ENCODE measurements at regions not wholly inside any gene's neighbourhood (a gene's known extent, or its start where the extent isn't known, plus 50 kb on each side); places are given as distances from the start of the nearest gene placed in this dataset.

DNA sequence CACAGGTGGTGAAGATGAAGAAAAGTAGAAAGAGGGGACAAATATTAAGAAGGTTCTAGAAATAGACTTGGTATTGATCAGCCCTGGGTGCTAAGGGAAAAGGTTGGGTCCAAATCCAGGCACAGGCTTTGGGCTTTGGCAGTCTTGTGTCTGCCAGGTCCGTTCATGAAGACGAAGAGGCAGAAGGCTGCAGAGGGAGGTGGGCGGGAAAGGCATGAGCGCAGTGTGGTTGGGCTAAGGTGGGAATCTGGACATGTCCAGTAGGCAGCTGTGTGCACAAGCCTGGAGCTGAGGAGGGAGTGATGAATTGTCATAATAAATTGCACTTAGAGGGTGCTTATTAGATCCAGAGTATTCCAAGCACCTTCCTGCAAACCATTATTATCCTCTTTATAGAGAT lies 105.7 kb upstream of the TEX51 start:
- DNase-seq (ENCODE audit: low spot score, unreplicated experiment), result no peak
- H3K4me3 Mint-ChIP-seq (ENCODE audit: low read depth), result no peak overlapping the region

DNA sequence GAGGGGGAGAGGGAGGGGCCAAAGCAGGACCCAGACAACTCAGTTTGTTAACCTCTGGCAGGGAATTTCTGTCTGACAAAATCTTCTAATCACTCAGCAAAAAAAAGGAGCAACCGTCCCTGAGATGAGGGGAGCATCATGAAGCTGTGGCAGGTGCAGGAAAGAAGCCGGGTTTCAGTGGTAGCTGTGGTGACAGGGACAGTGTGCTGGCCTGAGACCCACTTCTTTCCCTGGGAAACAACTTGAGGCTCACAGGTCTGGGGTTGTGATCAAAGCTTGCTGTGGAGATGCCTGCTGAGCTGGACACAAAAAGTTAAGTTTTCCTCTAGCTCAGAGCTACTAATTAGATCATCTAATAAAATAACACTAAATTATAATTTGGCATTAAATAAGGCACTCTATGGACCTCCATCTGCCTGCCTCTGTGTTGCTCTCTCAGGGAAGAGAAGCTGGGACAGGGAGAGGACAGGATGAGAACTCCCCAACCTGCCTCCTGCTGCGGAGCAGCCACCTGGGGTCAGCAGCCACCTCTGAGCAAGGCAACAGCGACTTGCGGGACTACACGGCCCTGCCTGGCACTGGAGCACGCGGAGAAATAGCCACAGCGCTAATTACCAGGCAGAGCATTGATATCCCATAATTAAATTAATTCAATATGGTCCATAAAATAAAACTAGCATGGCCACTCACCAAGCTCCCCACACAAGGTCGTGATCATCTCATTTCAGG lies 104.6 kb upstream of the TEX51 start:
- TF ChIP-seq, protein P1, sequence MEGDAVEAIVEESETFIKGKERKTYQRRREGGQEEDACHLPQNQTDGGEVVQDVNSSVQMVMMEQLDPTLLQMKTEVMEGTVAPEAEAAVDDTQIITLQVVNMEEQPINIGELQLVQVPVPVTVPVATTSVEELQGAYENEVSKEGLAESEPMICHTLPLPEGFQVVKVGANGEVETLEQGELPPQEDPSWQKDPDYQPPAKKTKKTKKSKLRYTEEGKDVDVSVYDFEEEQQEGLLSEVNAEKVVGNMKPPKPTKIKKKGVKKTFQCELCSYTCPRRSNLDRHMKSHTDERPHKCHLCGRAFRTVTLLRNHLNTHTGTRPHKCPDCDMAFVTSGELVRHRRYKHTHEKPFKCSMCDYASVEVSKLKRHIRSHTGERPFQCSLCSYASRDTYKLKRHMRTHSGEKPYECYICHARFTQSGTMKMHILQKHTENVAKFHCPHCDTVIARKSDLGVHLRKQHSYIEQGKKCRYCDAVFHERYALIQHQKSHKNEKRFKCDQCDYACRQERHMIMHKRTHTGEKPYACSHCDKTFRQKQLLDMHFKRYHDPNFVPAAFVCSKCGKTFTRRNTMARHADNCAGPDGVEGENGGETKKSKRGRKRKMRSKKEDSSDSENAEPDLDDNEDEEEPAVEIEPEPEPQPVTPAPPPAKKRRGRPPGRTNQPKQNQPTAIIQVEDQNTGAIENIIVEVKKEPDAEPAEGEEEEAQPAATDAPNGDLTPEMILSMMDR (IDR thresholded peaks at IDR 0.05; ENCODE audit: unreplicated experiment), result no peak
- Mint-ChIP-seq H3K36me3 (ENCODE audit: insufficient read depth) (no peaks in the 10 kb centered on the region), H3K9me3 (ENCODE audit: low read depth) (no peaks in the 10 kb centered on the region), H3K27ac (no peak overlapping the region), H3K4me1 (ENCODE audit: low read depth) (no peaks in the 10 kb centered on the region), H3K27me3 (peaks cover 25% of the 10 kb centered on the region), H3K4me3 (ENCODE audit: low read depth) (no peak overlapping the region)
- DNase-seq (ENCODE audit: low spot score, unreplicated experiment), result no peak

More for the DNA sequence above, 105.7 kb upstream of the TEX51 start:
- TF ChIP-seq, protein P1 (IDR thresholded peaks at IDR 0.05; ENCODE audit: unreplicated experiment), result no peak
- Mint-ChIP-seq H3K27ac (no peak overlapping the region), H3K4me1 (ENCODE audit: low read depth) (no peaks in the 10 kb centered on the region), H3K9me3 (ENCODE audit: low read depth) (no peaks in the 10 kb centered on the region), H3K36me3 (ENCODE audit: insufficient read depth) (no peaks in the 10 kb centered on the region), H3K27me3 (peaks cover 25% of the 10 kb centered on the region)

DNA sequence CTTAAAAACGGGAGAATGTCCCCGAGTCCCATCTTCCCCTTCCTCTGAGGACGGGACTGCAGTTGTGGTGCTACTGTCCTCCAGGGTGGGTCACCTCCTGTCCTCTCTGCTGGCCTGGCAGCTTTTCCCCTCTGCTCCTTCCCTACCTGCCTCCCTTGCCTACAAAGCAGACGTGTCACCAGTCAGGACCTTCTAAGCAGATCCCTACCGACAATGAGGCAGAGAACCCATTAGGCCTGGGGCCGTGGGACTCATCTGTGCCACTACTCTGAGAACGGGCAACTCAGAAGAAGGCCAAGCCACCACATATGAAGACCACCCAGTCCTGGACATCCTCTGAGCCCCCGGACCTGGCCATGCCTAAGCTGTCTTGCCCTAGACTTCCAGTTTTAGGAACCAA lies 103.0 kb upstream of the TEX51 start:
- H3K27ac Mint-ChIP-seq, result no peak overlapping the region
- no peak for DNase-seq (ENCODE audit: low spot score, unreplicated experiment)
- H3K36me3 Mint-ChIP-seq (ENCODE audit: insufficient read depth), result no peaks in the 10 kb centered on the region
- H3K27me3 Mint-ChIP-seq, result peaks cover 25% of the 10 kb centered on the region
- TF ChIP-seq, protein P1 (IDR thresholded peaks at IDR 0.05; ENCODE audit: unreplicated experiment), result no peak
- no peaks in the 10 kb centered on the region for H3K4me1 Mint-ChIP-seq (ENCODE audit: low read depth)
- no peaks in the 10 kb centered on the region for H3K9me3 Mint-ChIP-seq (ENCODE audit: low read depth)
- no peak overlapping the region for H3K4me3 Mint-ChIP-seq (ENCODE audit: low read depth)

DNA sequence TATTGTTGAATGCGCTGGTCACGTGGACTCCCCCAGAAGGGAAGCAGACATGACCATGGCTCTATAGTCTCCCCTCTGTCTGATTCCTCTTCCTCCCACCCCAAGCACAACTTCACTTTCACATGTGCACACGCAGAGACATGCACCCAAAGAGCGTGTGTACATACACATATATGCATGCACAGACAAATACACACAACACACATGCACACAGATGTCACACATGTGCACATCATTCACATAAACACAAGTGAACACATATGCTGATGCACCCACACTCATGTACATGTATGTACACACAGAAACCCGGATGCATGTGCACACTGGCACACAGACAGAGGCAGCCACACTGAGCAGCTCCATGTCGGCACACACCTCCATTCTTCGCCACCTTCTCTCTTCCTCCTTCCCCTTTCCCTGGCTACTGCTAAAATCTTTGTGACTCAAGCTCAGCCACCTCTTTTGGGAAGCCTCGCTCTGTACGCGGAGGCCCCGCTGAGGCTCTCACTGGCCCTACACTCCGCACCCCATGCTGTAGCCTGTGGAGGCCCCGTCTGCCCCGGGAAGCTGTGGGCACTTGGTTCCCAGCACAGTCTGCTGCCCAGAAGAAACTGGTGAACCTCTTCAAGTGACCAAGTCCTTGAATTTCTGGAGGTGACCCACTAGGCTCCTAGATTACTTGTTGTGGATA lies 101.6 kb upstream of the TEX51 start:
- DNase-seq (ENCODE audit: low spot score, unreplicated experiment), result no peak
- no peaks in the 10 kb centered on the region for H3K36me3 Mint-ChIP-seq (ENCODE audit: insufficient read depth)
- no peaks in the 10 kb centered on the region for H3K9me3 Mint-ChIP-seq (ENCODE audit: low read depth)
- TF ChIP-seq, protein P1 (IDR thresholded peaks at IDR 0.05; ENCODE audit: unreplicated experiment), result no peak
- no peak overlapping the region for H3K4me3 Mint-ChIP-seq (ENCODE audit: low read depth)
- no peaks in the 10 kb centered on the region for H3K4me1 Mint-ChIP-seq (ENCODE audit: low read depth)
- no peak overlapping the region for H3K27ac Mint-ChIP-seq
- peaks cover 25% of the 10 kb centered on the region for H3K27me3 Mint-ChIP-seq

DNA sequence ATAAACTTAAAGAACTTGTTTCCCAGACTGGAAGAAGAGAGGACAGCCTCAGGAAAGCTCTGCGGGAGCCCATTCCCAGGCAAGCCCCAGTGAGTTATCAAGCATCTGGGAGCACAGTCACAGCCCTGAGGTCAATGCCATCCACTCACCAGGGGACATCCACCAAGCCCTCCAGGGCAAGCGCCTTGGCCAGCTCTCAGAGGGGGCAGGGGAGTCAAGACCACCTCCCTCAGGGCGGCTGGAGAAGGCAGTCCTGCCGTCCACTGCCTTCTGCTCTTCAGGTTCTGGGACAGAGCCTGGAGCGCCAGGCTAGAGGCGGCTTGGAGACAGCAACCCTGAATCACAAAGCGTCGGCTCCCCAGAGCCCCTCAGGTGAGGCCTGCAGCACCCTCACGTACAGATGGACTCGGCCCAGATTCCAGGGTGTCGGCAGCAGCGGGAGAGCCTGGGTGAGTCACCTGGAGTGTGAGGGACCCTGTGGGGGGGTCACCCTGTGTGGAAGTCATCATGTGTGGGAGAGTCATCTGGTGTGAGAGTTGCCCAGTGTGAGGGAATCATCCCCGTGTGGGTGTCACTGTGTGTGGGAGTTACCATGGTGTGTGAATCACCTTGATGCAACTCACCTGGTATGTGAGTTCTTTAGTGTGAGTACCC lies 100.9 kb upstream of the TEX51 start:
- Mint-ChIP-seq H3K9me3 (ENCODE audit: low read depth) (no peaks in the 10 kb centered on the region), H3K27ac (no peak overlapping the region), H3K4me3 (ENCODE audit: low read depth) (no peak overlapping the region), H3K4me1 (ENCODE audit: low read depth) (no peaks in the 10 kb centered on the region), H3K36me3 (ENCODE audit: insufficient read depth) (no peaks in the 10 kb centered on the region), H3K27me3 (peaks cover 23% of the 10 kb centered on the region)
- DNase-seq (ENCODE audit: low spot score, unreplicated experiment), result no peak
- TF ChIP-seq, protein P1 (IDR thresholded peaks at IDR 0.05; ENCODE audit: unreplicated experiment), result no peak

All from progenitor cell of endocrine pancreas (in vitro differentiated cells).